ENCODE measurements at regions not wholly inside any gene's neighbourhood (a gene's known extent, or its start where the extent isn't known, plus 50 kb on each side); places are given as distances from the start of the nearest gene placed in this dataset.
A peak's percentile ranks its signal among the peaks of the same experiment; 100 is the strongest.
"Not testable (repeated sequence)": the region's sequence is repeated elsewhere in the genome, so short reads cannot be mapped to it uniquely, and the experiment has no call there.

GRCh38 chr20:53652859-53653517, 59.3 kb upstream of the ZNF217 start:
- no peak for TF ChIP-seq CTCF (IDR thresholded peaks at IDR 0.05; ENCODE audit: low read depth, low read length)
- H3K27ac ChIP-seq: no peak overlapping the region
- no peak overlapping the region for H3K4me3 ChIP-seq (ENCODE audit: low read depth, low read length)
- no peaks in the 10 kb centered on the region for H3K9me3 ChIP-seq (ENCODE audit: severe bottlenecking)
- H3K27me3 ChIP-seq (ENCODE audit: insufficient read depth, low read depth, severe bottlenecking): no peaks in the 10 kb centered on the region
- H3K36me3 ChIP-seq: no peaks in the 10 kb centered on the region
- DNase-seq: no peak

DNA sequence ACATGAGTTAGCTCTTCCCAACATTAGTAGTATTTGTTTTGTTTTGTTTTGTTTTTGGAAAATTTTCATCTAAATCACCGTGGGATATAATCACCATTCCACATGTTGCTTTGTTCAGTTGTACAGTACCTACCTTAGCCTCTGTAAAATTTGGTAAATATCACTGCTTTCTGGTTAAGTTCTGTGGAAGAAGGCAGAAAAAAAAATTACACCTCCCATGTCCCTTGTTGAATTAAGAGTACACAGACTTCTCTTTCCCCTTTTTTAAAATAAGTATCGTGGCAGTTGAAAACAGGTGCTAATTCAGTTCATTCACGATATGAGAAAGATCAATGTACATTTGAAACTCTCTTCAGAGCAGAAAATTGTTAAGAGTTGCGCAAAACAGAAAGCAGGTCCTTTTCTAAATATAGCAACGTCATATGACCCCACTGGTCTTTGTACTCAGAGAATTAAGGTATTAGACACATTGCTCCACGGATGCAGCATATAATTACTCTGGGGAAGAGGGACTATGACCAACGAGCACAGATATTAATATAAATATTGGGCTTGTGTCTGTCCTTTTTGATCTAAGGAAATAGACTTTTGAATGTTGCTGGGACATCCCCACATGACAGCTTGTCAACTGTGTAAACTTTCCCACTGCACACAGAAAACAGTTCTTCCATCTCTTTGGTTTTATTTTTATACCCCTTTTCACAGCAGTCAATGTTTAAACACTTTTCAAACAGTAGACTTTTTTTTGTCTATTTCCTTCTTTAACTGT, 58.6 kb upstream of the ZNF217 start:
- H3K36me3 ChIP-seq: no peaks in the 10 kb centered on the region
- H3K27ac ChIP-seq: peak overlapping the region; percentile 55
- no peaks in the 10 kb centered on the region for H3K9me3 ChIP-seq (ENCODE audit: severe bottlenecking)
- peak overlapping the region; percentile 8; the same call in 1 of the 2 replicates for H3K4me3 ChIP-seq (ENCODE audit: low read depth, low read length)
- no peaks in the 10 kb centered on the region for H3K27me3 ChIP-seq (ENCODE audit: insufficient read depth, low read depth, severe bottlenecking)
- DNase-seq: no peak
- TF ChIP-seq CTCF (IDR thresholded peaks at IDR 0.05; ENCODE audit: low read depth, low read length): no peak

DNA sequence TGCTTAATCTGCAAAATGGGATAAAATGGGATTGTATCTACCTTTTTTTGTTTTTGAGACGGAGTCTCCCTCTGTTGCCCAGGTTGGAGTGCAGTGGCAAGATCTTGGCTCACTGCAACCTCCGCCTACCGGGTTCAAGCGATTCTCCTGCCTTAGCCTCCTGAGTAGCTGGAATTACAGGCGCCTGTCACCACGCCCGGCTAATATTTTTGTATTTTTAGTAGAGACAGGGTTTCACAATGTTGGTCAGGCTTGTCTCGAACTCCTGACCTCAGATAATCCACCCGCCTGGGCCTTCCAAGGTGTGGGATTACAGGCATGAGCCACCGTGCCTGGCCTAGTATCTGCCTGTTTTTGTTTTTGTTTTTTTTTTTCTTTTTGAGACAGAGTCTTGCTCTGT, 55.9 kb upstream of the ZNF217 start:
- H3K9me3 ChIP-seq (ENCODE audit: severe bottlenecking); DNase-seq; H3K27ac ChIP-seq; H3K36me3 ChIP-seq; H3K27me3 ChIP-seq (ENCODE audit: insufficient read depth, low read depth, severe bottlenecking); H3K4me3 ChIP-seq (ENCODE audit: low read depth, low read length): not testable (repeated sequence)

DNA sequence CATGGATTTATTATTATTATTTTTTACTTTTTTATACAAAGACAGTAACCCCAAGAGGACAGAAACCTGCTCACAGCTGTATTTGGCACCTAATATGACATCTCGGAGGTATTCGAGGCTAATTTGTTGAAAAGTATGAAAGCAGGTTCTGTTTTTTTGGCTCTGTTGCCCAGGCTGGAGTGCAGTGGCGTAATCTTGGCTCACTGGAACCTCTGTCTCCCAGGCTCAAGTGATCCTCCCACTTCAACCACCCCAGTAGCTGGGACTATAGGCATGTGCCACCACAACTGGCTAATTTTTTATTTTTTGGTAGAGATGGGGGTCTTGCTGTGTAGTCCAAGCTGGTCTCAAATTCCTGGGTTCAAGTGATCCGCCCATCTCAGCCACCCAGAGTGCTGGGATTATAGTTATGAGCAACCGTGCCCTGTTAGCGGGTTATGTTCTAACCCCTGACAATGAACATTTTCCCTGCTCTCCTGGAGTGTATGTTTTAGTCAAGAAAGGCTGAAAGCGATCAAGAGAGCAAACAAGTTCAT, 53.7 kb upstream of the ZNF217 start:
- no peaks in the 10 kb centered on the region for H3K27me3 ChIP-seq (ENCODE audit: insufficient read depth, low read depth, severe bottlenecking)
- no peak for DNase-seq
- TF ChIP-seq CTCF (IDR thresholded peaks at IDR 0.05; ENCODE audit: low read depth, low read length): no peak
- H3K4me3 ChIP-seq (ENCODE audit: low read depth, low read length): no peak overlapping the region
- H3K36me3 ChIP-seq: no peaks in the 10 kb centered on the region
- H3K27ac ChIP-seq: no peak overlapping the region
- H3K9me3 ChIP-seq (ENCODE audit: severe bottlenecking): no peaks in the 10 kb centered on the region

GRCh38 chr20:53646550-53646949, 52.9 kb upstream of the ZNF217 start:
- no peak overlapping the region for H3K4me3 ChIP-seq (ENCODE audit: low read depth, low read length)
- no peak for DNase-seq
- H3K9me3 ChIP-seq (ENCODE audit: severe bottlenecking): no peaks in the 10 kb centered on the region
- H3K27me3 ChIP-seq (ENCODE audit: insufficient read depth, low read depth, severe bottlenecking): no peaks in the 10 kb centered on the region
- no peak overlapping the region for H3K27ac ChIP-seq
- no peaks in the 10 kb centered on the region for H3K36me3 ChIP-seq
- no peak for TF ChIP-seq CTCF (IDR thresholded peaks at IDR 0.05; ENCODE audit: low read depth, low read length)

DNA sequence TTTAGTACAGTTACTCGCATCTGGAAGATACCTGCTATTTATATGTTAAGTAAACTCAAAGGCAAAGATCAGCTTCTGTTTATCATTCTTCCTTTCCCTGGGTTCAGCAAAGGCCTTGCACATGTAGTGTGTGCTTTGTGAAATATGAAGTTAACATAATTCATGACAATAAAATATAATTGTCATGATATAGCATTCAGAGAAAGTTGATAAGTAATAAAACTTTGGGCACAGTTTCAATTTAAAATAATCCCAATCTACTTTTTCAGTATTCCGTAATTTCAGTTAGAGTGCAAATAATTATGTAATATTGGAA, 51.9 kb upstream of the ZNF217 start:
- Histone ChIP-seq H3K36me3 (no peaks in the 10 kb centered on the region), H3K4me3 (ENCODE audit: low read depth, low read length) (no peak overlapping the region), H3K27me3 (ENCODE audit: insufficient read depth, low read depth, severe bottlenecking) (no peaks in the 10 kb centered on the region), H3K27ac (no peak overlapping the region), H3K9me3 (ENCODE audit: severe bottlenecking) (no peaks in the 10 kb centered on the region)
- no peak for DNase-seq
- no peak for TF ChIP-seq CTCF (IDR thresholded peaks at IDR 0.05; ENCODE audit: low read depth, low read length)

DNA sequence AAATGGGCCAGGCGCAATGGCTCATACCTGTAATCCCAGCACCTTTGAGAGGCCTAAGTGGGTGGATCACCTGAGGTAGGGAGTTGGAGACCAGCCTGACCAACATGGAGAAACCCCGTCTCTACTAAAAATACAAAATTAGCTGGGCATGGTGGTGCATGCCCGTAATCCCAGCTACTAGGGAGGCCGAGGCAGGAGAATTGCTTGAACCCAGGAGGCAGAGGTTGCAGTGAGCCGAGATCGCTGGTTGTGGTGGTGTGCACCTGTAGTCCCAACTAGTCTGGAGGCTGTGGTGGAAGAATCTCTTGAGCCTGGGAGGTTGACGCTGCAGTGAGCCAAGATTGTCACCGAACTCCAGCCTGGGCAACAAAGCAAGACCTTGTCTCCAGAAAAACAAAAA, 50.5 kb upstream of the ZNF217 start:
- not testable (repeated sequence) for H3K27me3 ChIP-seq (ENCODE audit: insufficient read depth, low read depth, severe bottlenecking); H3K4me3 ChIP-seq (ENCODE audit: low read depth, low read length); DNase-seq; H3K27ac ChIP-seq; H3K36me3 ChIP-seq; H3K9me3 ChIP-seq (ENCODE audit: severe bottlenecking)
